ENCODE measurements at regions not wholly inside any gene's neighbourhood (a gene's known extent, or its start where the extent isn't known, plus 50 kb on each side); places are given as distances from the start of the nearest gene placed in this dataset.

- TF ChIP-seq TCF7 (IDR thresholded peaks at IDR 0.05; ENCODE audit: borderline replicate concordance) (no peak), SRF (IDR thresholded peaks at IDR 0.05; ENCODE audit: low read depth in 2 of 2, low read length in 2 of 2) (no peak), CTCF (IDR thresholded peaks at IDR 0.05 in 2 of 3, conservative IDR thresholded peaks at IDR 0.05 in 1 of 3; ENCODE audit: control insufficient read depth in 2 of 3, extremely low read depth in 1 of 3, insufficient read depth in 1 of 3, low read depth in 3 of 3, low read length in 3 of 3) (no peak), DPF2 (IDR thresholded peaks at IDR 0.05) (no peak), EED (IDR thresholded peaks at IDR 0.05; ENCODE audit: low read depth) (no peak), TBL1XR1 (IDR thresholded peaks at IDR 0.05; ENCODE audit: low read depth, low read length) (no peak), ZNF24 (IDR thresholded peaks at IDR 0.05) (no peak), POLR2AphosphoS2 (IDR thresholded peaks at IDR 0.05; ENCODE audit: low read depth, low read length) (no peak), JUNB (IDR thresholded peaks at IDR 0.05) (no peak), PAX5 (IDR thresholded peaks at IDR 0.05; ENCODE audit: borderline replicate concordance, low read depth, low read length) (no peak), KLF5 (IDR thresholded peaks at IDR 0.05; ENCODE audit: partially characterized antibody) (no peak), RAD21 (IDR thresholded peaks at IDR 0.05; ENCODE audit: insufficient read depth, low read depth, low read length) (no peak), SMARCA5 (IDR thresholded peaks at IDR 0.05) (no peak), POLR2AphosphoS5 (IDR thresholded peaks at IDR 0.05; ENCODE audit: low read length) (no peak)
- in situ Hi-C loops (cut with MboI) (no loop called here), intact Hi-C loops (cut with micrococcal nuclease; ENCODE audit: unreplicated experiment) (no loop called here)
- WGBS (ENCODE audit: insufficient coverage, insufficient replicate concordance, low lambda C conversion rate, missing lambda C conversion rate): 16% methylated on average over 4 of the region's 4 CpGs
- H3K9ac ChIP-seq (ENCODE audit: control insufficient read depth, insufficient read depth, low read length): no peak overlapping the region
- no peaks in the 10 kb centered on the region for H3K4me1 ChIP-seq (ENCODE audit: control insufficient read depth, insufficient read depth, low read length)
- DNase-seq (ENCODE audit: low read depth, low spot score) (no peak), FAIRE-seq (no peak), ATAC-seq (no peak)
- CTCF ChIA-PET: no interaction called here
- RAD21 ChIA-PET (ENCODE audit: unreplicated experiment): interaction anchor here (1.0 kb wide), 1 partner anchor 91 kb away, joined by 3 read pairs; no protein-coding TSS in a partner anchor
- H4K20me1 ChIP-seq (ENCODE audit: control insufficient read depth, insufficient read depth): no peaks in the 10 kb centered on the region
- SMC1A ChIA-PET (ENCODE audit: uncharacterized antibody, unreplicated experiment): no interaction called here
- no peak overlapping the region for H3K27ac ChIP-seq (ENCODE audit: control insufficient read depth, insufficient read depth)
- POLR2A ChIA-PET: no interaction called here
- H2AFZ ChIP-seq (ENCODE audit: control insufficient read depth, low read depth, low read length): no peak overlapping the region
- H3K36me3 ChIP-seq (ENCODE audit: control insufficient read depth in 2 of 2, insufficient read depth in 2 of 2, low read length in 1 of 2): no peaks in the 10 kb centered on the region
- no TSS peak for BruUV-seq (replicated peaks)
- no peaks in the 10 kb centered on the region for H3K27me3 ChIP-seq (replicated peaks in 1 of 2; ENCODE audit: control insufficient read depth in 2 of 2, insufficient read depth in 2 of 2, low read length in 1 of 2)
- no peaks in the 10 kb centered on the region for H3K79me2 ChIP-seq (ENCODE audit: control insufficient read depth, insufficient read depth, low read length)
- no peaks in the 10 kb centered on the region for H3K9me3 ChIP-seq (replicated peaks; ENCODE audit: control insufficient read depth, insufficient read depth, low read length)
- H3K4me3 ChIP-seq: no peak overlapping the region
- H3K4me2 ChIP-seq (ENCODE audit: control insufficient read depth, insufficient read depth): no peak overlapping the region
Measured at GRCh38 chr12:77243345-77243744, 178.0 kb upstream of the E2F7 start.

All from GM12878 (cell line).